ENCODE measurements at regions not wholly inside any gene's neighbourhood (a gene's known extent, or its start where the extent isn't known, plus 50 kb on each side); places are given as distances from the start of the nearest gene placed in this dataset.

DNA sequence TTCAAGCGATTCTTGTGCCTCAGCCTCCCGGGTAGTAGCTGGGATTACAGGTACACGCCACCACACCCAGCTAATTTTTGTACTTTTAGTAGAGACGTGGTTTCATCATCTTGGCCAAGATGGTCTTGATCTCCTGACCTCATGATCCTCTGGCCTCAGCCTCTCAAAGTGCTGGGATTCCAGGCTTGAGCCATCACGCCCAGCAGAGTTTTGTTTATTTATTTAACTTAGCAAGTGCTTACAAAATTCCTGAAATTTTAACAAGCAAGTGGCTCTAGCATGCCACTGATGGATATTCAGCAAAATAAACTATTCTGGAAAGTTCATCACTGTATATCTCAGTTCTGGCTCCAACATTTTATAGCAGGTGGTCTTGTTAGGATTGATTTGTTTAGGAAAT, 585.9 kb downstream of the OTOL1 start:
- TF ChIP-seq, protein P1, sequence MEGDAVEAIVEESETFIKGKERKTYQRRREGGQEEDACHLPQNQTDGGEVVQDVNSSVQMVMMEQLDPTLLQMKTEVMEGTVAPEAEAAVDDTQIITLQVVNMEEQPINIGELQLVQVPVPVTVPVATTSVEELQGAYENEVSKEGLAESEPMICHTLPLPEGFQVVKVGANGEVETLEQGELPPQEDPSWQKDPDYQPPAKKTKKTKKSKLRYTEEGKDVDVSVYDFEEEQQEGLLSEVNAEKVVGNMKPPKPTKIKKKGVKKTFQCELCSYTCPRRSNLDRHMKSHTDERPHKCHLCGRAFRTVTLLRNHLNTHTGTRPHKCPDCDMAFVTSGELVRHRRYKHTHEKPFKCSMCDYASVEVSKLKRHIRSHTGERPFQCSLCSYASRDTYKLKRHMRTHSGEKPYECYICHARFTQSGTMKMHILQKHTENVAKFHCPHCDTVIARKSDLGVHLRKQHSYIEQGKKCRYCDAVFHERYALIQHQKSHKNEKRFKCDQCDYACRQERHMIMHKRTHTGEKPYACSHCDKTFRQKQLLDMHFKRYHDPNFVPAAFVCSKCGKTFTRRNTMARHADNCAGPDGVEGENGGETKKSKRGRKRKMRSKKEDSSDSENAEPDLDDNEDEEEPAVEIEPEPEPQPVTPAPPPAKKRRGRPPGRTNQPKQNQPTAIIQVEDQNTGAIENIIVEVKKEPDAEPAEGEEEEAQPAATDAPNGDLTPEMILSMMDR (IDR thresholded peaks at IDR 0.05), result no peak
- no peak for TF ChIP-seq EZH2phosphoT487 (IDR thresholded peaks at IDR 0.05)
